ENCODE measurements at regions not wholly inside any gene's neighbourhood (a gene's known extent, or its start where the extent isn't known, plus 50 kb on each side); places are given as distances from the start of the nearest gene placed in this dataset.

- TF ChIP-seq YY1 (IDR thresholded peaks at IDR 0.05; ENCODE audit: extremely low read depth, insufficient replicate concordance, low read depth, low read length) (no peak), JUND (IDR thresholded peaks at IDR 0.05) (no peak), CTCF (IDR thresholded peaks at IDR 0.05 in 2 of 3, conservative IDR thresholded peaks at IDR 0.05 in 1 of 3; ENCODE audit: borderline replicate concordance in 1 of 3, insufficient read depth in 1 of 3, low read depth in 2 of 3, low read length in 2 of 3) (no peak), REST (IDR thresholded peaks at IDR 0.05; ENCODE audit: low read depth) (no peak)
Measured at GRCh38 chr4:38469410-38469809, 194.6 kb upstream of the KLF3 start (continued).

GRCh38 chr4:38470735-38471262 lies 193.2 kb upstream of the KLF3 start:
- peaks cover 0 to 7% of the 10 kb centered on the region in 2 experiments; a peak in 1 of 4 replicates for H3K4me1 ChIP-seq (ENCODE audit: control insufficient read depth in 1 of 2, insufficient read depth in 2 of 2, low read length in 2 of 2)
- ATAC-seq (no peak), DNase-seq (ENCODE audit: low read depth, low spot score) (no peak)
- no peak overlapping the region for H3K27ac ChIP-seq (ENCODE audit: low read depth, low read length)
- H2AFZ ChIP-seq (ENCODE audit: low read depth, low read length, poor library complexity, severe bottlenecking) = no peak overlapping the region
- H3K9ac ChIP-seq (ENCODE audit: low read length) = no peak overlapping the region
- no peaks in the 10 kb centered on the region for H3K79me2 ChIP-seq (ENCODE audit: insufficient read depth, low read length)
- TF ChIP-seq REST (IDR thresholded peaks at IDR 0.05; ENCODE audit: low read depth) (no peak), ZFX (IDR thresholded peaks at IDR 0.05) (no peak), EZH2phosphoT487 (IDR thresholded peaks at IDR 0.05; ENCODE audit: borderline replicate concordance) (no peak)
- intact Hi-C loops (cut with micrococcal nuclease) = no loop called here
- H3K4me2 ChIP-seq (ENCODE audit: low read length) = no peak overlapping the region
- no peaks in the 10 kb centered on the region for H3K36me3 ChIP-seq (ENCODE audit: control insufficient read depth in 1 of 2, insufficient read depth in 2 of 2, low read length in 2 of 2)
- ChIA-PET RAD21 (ENCODE audit: low non-redundant PET in 1 of 2, low total read pairs in 2 of 2, uncharacterized antibody in 2 of 2, unreplicated experiment in 2 of 2) (no interaction called here), POLR2A (no interaction called here), CTCF (no interaction called here)
- H3K9me2 ChIP-seq (ENCODE audit: insufficient read depth) = no peaks in the 10 kb centered on the region
- BruUV-seq (replicated peaks) = no TSS peak
- no peaks in the 10 kb centered on the region for H4K20me1 ChIP-seq (ENCODE audit: insufficient read depth)
- H3K4me3 ChIP-seq (replicated peaks in 1 of 2; ENCODE audit: low read depth in 1 of 2, low read length in 2 of 2) = no peak overlapping the region
- H3K9me3 ChIP-seq (ENCODE audit: control insufficient read depth in 1 of 2, insufficient read depth in 1 of 2, low read depth in 1 of 2, low read length in 2 of 2) = 0 out of 4 replicates have a peak, but pooled peaks cover 0 to 5% of the 10 kb centered on the region in 2 experiments
- no peaks in the 10 kb centered on the region for H3K27me3 ChIP-seq (ENCODE audit: insufficient read depth, low read length)
